NCI-H524 treated with DMSO at 0.1 percent for 48 hours (cell line): ENCODE measurements at regions not wholly inside any gene's neighbourhood (a gene's known extent, or its start where the extent isn't known, plus 50 kb on each side); places are given as distances from the start of the nearest gene placed in this dataset.

Experiments
- DNase-seq: peaks from one replicate; lab custom pipeline; 2025; lab: John Stamatoyannopoulos, UW

- peak; percentile 85 for DNase-seq
Measured at GRCh38 chr15:66906668-66907614, 158.5 kb upstream of the SMAD3 start.

DNA sequence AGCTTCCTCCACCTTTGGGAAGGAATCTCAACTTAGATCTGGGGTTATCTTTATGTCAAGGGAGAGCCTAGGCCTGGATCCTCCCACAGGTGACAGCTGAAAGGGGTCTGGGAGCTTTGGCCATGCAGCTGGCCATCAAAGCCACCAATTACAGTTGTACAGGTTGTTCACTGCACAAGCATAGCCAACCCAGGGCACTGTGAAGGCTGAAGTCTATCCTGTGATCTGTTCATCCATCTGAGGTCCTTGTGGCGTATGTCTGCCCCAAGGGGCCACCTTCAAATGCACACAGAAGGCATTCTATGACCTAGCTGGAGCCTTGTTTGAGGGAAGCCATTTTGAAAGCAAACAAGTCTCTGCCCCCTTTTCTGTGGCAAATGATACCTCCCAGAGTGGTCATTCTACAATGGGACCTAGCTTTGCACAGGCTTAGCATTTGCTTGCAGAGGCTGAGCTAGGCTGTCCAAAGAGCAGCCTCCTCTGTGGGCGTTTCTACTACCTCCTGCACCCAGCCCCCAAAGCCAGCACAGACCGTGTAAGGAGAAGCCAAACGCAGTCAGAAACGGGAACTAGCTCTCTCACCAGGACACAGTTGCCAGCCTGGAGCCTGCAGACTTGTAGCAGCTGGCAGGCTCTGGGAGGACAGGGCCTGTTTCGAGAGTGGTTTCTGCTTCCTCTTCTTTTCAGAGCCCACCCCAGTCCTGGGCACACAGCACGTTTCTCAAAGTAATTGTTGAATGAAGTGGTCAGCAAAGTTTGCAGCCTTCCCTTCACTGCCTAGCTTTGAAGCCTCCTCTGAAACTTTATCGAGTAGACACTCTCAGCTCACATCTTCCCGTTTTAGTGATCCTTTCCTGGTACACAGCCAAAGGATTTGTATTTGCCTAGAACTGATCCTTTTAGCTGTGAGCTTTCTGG lies 157.3 kb upstream of the SMAD3 start:
- DNase-seq = no peak

GRCh38 chr15:66908744-66909095 lies 156.7 kb upstream of the SMAD3 start:
- no peak for DNase-seq

GRCh38 chr15:66909381-66909890 lies 156.0 kb upstream of the SMAD3 start:
- DNase-seq = no peak

DNA sequence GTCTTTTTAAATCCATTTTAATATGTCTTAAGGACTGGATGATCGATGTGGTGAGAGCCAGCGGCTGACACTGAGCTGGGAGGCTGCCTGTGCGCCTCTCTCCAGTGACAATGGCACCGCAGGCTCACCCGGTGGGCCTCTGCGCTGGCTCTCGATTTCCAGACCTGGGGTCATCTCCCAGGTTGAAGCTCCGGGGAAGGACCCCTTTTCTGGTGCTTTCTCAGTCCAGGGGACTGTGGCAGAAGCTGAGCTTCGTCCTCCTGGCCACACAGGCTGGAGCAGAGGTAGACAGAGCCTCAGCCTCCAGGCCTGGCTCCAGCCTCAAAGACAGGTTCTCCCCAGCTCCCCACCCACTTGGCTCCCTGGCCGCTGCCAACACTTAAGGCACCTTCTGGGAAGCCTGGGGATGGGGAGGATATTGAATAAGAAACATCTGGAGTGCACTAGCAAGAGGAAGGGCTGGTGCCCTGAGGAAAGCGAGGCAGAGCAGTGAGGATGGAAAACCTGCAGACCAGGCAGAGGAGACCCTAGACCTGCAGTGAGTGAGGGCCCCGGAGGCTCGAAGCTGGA lies 154.2 kb upstream of the SMAD3 start:
- DNase-seq = no peak

- DNase-seq = no peak
Measured at GRCh38 chr15:66912001-66912400, 153.4 kb upstream of the SMAD3 start.

GRCh38 chr15:66912441-66912840 lies 153.0 kb upstream of the SMAD3 start:
- no peak for DNase-seq

DNA sequence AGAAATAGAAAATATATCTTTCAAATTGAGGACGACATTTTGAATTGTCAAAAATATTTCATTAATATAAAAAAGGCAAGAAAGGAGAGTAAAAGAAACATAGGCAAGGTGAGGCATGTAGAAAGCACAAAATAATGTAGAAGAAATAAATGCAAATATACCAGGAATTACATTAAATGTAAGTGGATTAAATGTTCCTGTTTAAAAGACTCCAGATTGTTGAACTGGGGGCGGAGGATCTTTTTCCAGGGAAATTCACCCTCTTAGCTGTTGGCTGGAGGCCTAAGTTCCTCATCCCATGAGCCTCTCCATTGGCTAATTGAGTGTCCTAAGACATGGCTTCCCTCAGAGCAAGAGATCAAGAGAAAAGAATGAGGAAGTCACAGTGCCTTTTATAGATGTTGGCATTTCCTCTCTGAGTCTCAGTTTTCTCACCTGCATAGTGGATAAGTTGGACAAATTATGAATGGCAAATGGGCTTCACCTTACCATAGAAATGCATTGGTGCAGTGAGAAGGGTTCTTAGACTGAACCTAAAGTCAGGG lies 147.4 kb upstream of the SMAD3 start:
- DNase-seq = no peak

GRCh38 chr15:66919421-66919820 lies 146.0 kb upstream of the SMAD3 start:
- DNase-seq = no peak

- no peak for DNase-seq
Measured at GRCh38 chr15:66921319-66921915, 144.0 kb upstream of the SMAD3 start.

DNA sequence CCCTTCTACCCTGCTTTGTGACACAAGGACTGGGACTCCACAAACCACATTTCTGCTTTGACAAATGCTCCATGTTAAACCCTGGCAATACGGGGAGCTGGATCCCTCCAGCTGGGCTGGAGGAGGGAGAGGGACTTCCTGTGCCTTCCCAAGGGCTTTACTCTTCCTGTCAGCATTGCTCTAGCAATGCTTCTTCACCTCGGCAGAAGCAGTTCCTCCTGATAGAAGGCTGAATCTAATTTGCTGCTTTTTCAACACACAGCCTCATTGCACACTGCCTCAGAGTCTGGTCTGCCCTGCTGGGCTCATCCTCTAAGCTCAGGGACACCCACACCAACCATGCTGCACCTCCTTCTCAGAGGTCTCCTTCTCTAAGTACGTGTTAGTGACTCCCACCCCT lies 142.8 kb upstream of the SMAD3 start:
- no peak for DNase-seq

- DNase-seq = no peak
Measured at GRCh38 chr15:66923438-66923881, 141.9 kb upstream of the SMAD3 start.

DNA sequence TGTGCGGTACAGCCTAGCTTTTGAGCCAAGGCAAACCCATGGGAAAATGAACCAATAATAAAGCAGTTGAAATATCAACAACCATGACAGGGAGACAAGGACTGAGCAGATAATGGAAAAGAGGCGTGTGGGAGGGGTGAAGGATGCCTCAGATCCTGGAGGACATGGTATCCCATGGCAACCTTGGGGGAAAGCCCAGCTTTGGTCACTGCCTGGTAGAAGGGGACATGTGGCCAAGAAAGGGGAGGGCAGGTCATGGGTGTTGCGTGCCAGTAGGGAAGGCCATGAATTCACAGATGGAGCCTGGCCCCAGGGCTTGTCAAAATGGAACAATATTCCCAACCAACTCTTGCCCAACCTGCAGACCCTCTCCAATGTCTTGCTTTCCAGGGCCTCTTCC lies 140.5 kb upstream of the SMAD3 start:
- DNase-seq = no peak

DNA sequence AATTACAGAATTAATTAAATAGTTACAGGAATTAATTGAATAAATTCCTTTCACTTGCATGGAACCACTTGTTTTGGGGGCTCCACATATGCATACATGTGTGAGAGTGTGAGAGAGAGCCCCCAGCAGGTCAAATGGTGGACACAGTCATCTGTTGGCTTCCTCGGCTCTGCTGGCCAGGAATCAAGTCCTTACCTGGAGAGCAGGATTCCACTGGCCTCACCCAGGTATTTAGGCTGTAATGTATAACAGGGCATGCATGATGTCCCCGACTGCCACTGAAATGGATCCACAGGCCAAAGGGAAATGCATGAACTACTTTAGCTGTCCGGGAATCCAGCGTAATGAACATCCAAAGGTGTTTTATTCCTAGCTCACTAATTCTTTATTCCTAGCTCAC lies 139.7 kb upstream of the SMAD3 start:
- no peak for DNase-seq

GRCh38 chr15:66927201-66928077 lies 138.0 kb upstream of the SMAD3 start:
- no peak for DNase-seq

DNA sequence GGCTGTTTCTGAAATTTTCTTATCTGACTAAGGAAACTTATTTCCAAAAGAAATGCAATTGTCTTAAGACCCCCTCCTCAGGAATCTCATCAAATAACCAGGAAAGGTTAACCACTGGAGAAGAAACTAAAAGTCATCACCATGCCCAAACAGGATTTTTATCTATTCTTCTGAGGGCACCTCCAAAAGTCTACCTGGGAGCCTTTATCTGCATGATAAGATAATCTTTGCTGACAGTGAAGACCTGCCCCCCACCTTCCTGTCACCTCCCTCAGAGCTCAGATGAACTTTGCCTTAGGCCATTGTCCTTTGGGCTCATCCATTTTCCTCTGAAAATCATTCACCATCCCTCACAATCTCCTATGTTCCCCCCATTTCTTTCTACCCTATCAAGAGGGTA lies 137.3 kb upstream of the SMAD3 start:
- no peak for DNase-seq

DNA sequence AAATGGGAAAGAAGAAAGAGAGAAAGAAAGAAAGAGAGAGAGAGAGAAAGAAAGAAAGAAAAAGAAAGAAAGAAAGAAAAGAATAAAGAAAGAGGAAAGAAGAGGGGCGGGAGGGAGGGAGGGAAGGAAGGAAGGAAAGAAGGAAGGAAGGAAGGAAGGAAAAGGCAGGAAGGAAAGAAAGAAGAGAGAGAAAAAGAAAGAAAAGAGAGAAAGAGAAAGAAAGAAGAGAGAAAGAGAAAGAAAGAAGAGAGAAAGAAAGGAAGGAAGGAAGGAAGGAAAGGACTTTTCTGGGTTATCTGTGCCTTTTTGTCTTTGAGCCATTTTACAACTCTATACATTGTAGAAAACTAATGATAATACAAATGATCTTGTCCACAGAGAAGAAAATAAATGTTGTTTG lies 136.6 kb upstream of the SMAD3 start:
- DNase-seq = no peak

DNA sequence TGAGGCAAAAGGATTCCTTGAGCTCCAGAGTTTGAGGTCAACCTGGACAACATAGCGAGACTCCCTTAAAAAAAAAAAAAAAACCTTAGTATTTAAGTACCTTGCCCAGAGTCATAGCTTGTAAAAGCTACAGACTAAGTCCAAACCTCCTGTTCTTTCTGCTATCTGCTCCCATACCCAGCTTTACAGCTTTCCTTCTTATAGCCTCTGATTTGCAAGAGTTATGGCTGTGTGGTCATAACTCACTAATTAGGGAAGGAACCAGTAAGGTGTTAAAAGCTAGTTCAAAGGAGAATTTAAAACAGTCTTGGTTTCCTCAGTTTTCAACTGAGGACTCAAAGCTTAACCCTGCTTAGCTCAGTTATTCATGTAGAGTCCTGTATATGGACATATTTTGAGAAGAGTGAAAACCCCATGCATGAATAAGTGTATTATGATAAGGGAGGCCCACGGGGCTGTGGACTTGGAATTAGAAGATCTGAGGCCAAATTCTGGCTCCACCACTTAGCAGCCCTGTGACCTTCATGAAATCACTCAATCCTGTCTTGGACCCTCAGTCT lies 135.5 kb upstream of the SMAD3 start:
- no peak for DNase-seq

GRCh38 chr15:66931768-66932633 lies 133.4 kb upstream of the SMAD3 start:
- no peak for DNase-seq
